H9 (cell line): ENCODE measurements at regions not wholly inside any gene's neighbourhood (a gene's known extent, or its start where the extent isn't known, plus 50 kb on each side); places are given as distances from the start of the nearest gene placed in this dataset.

ENCODE experiments used
- DNase-seq: peaks from one replicate; pipeline ENCODE4 v3.0.0-alpha.2; 2017
- H2AFZ ChIP-seq: one replicate; pipeline ENCODE4 v1.6.1; 2013; ENCODE audit warnings: mild to moderate bottlenecking, low read length, control low read depth, moderate library complexity
- H2AK5ac ChIP-seq: 2 replicates; pipeline ENCODE4 v1.6.1; 2013; ENCODE audit warnings: low read length, control low read depth, mixed read lengths; ENCODE audit not compliant: insufficient read length
- H2BK120ac ChIP-seq: one replicate; pipeline ENCODE4 v1.6.1; 2013; ENCODE audit warnings: low read depth, mild to moderate bottlenecking, low read length, control low read depth, inconsistent platforms; ENCODE audit not compliant: poor library complexity, severe bottlenecking
- H2BK12ac ChIP-seq: 2 replicates; pipeline ENCODE4 v1.6.1; 2013; ENCODE audit warnings: low read length, control low read depth, mixed read lengths, low read depth; ENCODE audit not compliant: insufficient read length
- H2BK15ac ChIP-seq: 2 replicates; pipeline ENCODE4 v1.6.1; 2013; ENCODE audit warnings: low read depth, low read length, control low read depth
- H2BK20ac ChIP-seq: one replicate; pipeline ENCODE4 v1.6.1; 2013; ENCODE audit warnings: low read depth, mild to moderate bottlenecking, low read length, control low read depth, inconsistent platforms; ENCODE audit not compliant: poor library complexity, severe bottlenecking
- H2BK5ac ChIP-seq: 2 replicates; pipeline ENCODE4 v1.6.1; 2013; ENCODE audit warnings: low read length, control low read depth, mixed read lengths; ENCODE audit not compliant: insufficient read length
- H3K14ac ChIP-seq: 2 replicates; pipeline ENCODE4 v1.6.1; 2013; ENCODE audit warnings: low read length, control low read depth; ENCODE audit not compliant: insufficient read depth
- H3K18ac ChIP-seq: 2 replicates; pipeline ENCODE4 v1.6.1; 2013; ENCODE audit warnings: low read depth, mild to moderate bottlenecking, mixed read lengths, low read length, control low read depth; ENCODE audit not compliant: insufficient read length
- H3K23ac ChIP-seq: 2 replicates; pipeline ENCODE4 v1.6.1; 2013; ENCODE audit warnings: low read length, control low read depth, mixed read lengths, low read depth; ENCODE audit not compliant: insufficient read length
- H3K23me2 ChIP-seq: 2 replicates; pipeline ENCODE4 v1.6.1; 2013; ENCODE audit warnings: low read depth, mild to moderate bottlenecking, mixed read lengths, low read length, control low read depth; ENCODE audit not compliant: insufficient read length, poor library complexity, severe bottlenecking
- H3K27ac ChIP-seq: 2 replicates; pipeline ENCODE4 v1.5.1; 2013; ENCODE audit warnings: low read length, control low read depth, mixed read lengths, low read depth; ENCODE audit not compliant: insufficient read length
- H3K27me3 ChIP-seq: 2 replicates; pipeline ENCODE4 v1.6.1; 2013; ENCODE audit warnings: low read length, control low read depth, inconsistent platforms; ENCODE audit not compliant: insufficient read depth
- H3K4ac ChIP-seq: 2 replicates; pipeline ENCODE4 v1.6.1; 2013; ENCODE audit warnings: low read depth, mild to moderate bottlenecking, control low read depth, inconsistent platforms, low read length, moderate library complexity
- H3K4me1 ChIP-seq: 2 replicates; pipeline ENCODE4 v1.6.1; 2013; ENCODE audit warnings: low read length, control low read depth, inconsistent platforms; ENCODE audit not compliant: insufficient read depth
- H3K4me2 ChIP-seq: 2 replicates; pipeline ENCODE4 v1.6.1; 2013; ENCODE audit warnings: low read length, control low read depth, mixed read lengths; ENCODE audit not compliant: insufficient read length, insufficient read depth
- H3K56ac ChIP-seq: 2 replicates; pipeline ENCODE4 v1.6.1; 2013; ENCODE audit warnings: low read depth, mild to moderate bottlenecking, mixed read lengths, low read length, control low read depth; ENCODE audit not compliant: insufficient read length
- H3K79me1 ChIP-seq: 2 replicates; pipeline ENCODE4 v1.6.1; 2013; ENCODE audit warnings: low read depth, mild to moderate bottlenecking, moderate library complexity, low read length, control low read depth, inconsistent platforms; ENCODE audit not compliant: insufficient read depth, poor library complexity, severe bottlenecking
- H3K79me2 ChIP-seq: 2 replicates; pipeline ENCODE4 v1.6.1; 2013; ENCODE audit warnings: low read length, control low read depth, inconsistent platforms; ENCODE audit not compliant: insufficient read depth
- H3K9ac ChIP-seq: 2 replicates; pipeline ENCODE4 v1.6.1; 2013; ENCODE audit warnings: low read length, control low read depth, mixed read lengths; ENCODE audit not compliant: insufficient read length; ENCODE audit errors: extremely low read depth
- H3K9me3 ChIP-seq: one replicate; pipeline ENCODE4 v1.6.1; 2013; ENCODE audit warnings: low read depth, low read length, inconsistent platforms; ENCODE audit not compliant: control insufficient read depth
- H3T11ph ChIP-seq: one replicate; pipeline ENCODE4 v1.6.1; 2013; ENCODE audit warnings: mild to moderate bottlenecking, low read length, control low read depth, inconsistent platforms
- H4K20me1 ChIP-seq: one replicate; pipeline ENCODE4 v1.6.1; 2013; ENCODE audit not compliant: control insufficient read depth, insufficient read length, insufficient read depth
- H4K5ac ChIP-seq: 2 replicates; pipeline ENCODE4 v1.6.1; 2013; ENCODE audit warnings: low read depth, mild to moderate bottlenecking, mixed read lengths, low read length, control low read depth; ENCODE audit not compliant: insufficient read length
- H4K8ac ChIP-seq: replicated peaks from 2 replicates; pipeline ENCODE4 v1.6.1; 2013; ENCODE audit warnings: low read length, control low read depth, mixed read lengths, low read depth; ENCODE audit not compliant: insufficient read length
- H4K91ac ChIP-seq: 2 replicates; pipeline ENCODE4 v1.6.1; 2013; ENCODE audit warnings: low read depth, mild to moderate bottlenecking, moderate library complexity, mixed read lengths, low read length, control low read depth; ENCODE audit not compliant: insufficient read length
- H3K27ac Mint-ChIP-seq, 3 experiments: 2 replicates in 2 of 3; 3 replicates in 1 of 3; pipeline ENCODE4 v1.8.0; 2020 to 2021; ENCODE audit warnings: mixed read lengths in 3 of 3, mild to moderate bottlenecking in 1 of 3, moderate library complexity in 1 of 3
- H3K27me3 Mint-ChIP-seq: 2 replicates; pipeline ENCODE4 v1.8.0; 2021; ENCODE audit warnings: low read depth, mild to moderate bottlenecking, moderate library complexity, mixed read lengths
- H3K36me3 Mint-ChIP-seq, 3 experiments: 2 replicates in 2 of 3; 3 replicates in 1 of 3; pipeline ENCODE4 v1.8.0; 2020 to 2021; ENCODE audit warnings: low read depth in 3 of 3, mixed read lengths in 3 of 3; ENCODE audit not compliant: insufficient read depth in 1 of 3
- H3K4me1 Mint-ChIP-seq, 2 experiments: 2 replicates each; pipeline ENCODE4 v1.8.0; 2020; ENCODE audit warnings: mixed read lengths in 2 of 2
- H3K4me3 Mint-ChIP-seq, 2 experiments: 2 replicates in 1 of 2; 3 replicates in 1 of 2; pipeline ENCODE4 v1.8.0; 2020 to 2021; ENCODE audit warnings: mild to moderate bottlenecking in 2 of 2, mixed read lengths in 2 of 2, moderate library complexity in 1 of 2
- H3K9me3 Mint-ChIP-seq, 2 experiments: 2 replicates in 1 of 2; 3 replicates in 1 of 2; pipeline ENCODE4 v1.8.0; 2020; ENCODE audit warnings: mild to moderate bottlenecking in 2 of 2, mixed read lengths in 2 of 2, moderate library complexity in 1 of 2
- CTCF ChIP-seq: fragments of 200-600 bp; sonication (generic); conservative IDR thresholded peaks from 3 replicates; pipeline ENCODE4 v1.8.0; 2021; ENCODE audit warnings: antibody characterized with exemption, mild to moderate bottlenecking
- WGBS: extraction: QIAGEN DNeasy Blood & Tissue Kit; methylation state at CpG from one replicate; pipeline ENCODE4 v1.1.7; 2013; ENCODE audit warnings: missing lambda C conversion rate, low lambda C conversion rate, mixed read lengths; ENCODE audit not compliant: insufficient read length; ENCODE audit errors: extremely low coverage; 5-methylcytosine and 5-hydroxymethylcytosine counted together

DNA sequence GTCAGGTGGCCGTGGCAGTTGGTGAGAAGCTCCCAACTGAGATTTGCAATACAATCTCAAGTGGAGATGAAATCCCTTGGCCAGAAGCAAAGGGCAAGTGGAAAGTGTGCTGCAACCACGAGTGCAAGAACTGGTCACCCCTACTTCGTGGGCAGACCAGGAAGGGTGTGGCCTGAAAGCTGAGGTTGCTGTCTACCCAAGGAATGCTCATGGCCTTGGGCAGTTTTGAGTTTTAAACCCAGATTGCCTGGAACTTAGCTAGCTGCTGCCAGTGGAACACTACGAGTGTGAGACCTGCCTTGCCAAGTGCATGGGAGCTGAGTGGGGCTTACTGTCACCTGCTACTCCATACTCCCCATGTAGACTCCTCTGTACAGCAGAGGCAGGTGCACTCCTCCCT lies 113.3 kb upstream of the FAT3 start:
- Histone ChIP-seq H2AK5ac (no peak overlapping the region), H3K18ac (no peak overlapping the region), H3K56ac (no peak overlapping the region), H3K4me2 (no peak overlapping the region), H3K9me3 (no peaks in the 10 kb centered on the region), H2AFZ (no peak overlapping the region), H3T11ph (no peak overlapping the region), H4K5ac (no peak overlapping the region), H4K91ac (no peak overlapping the region), H3K23me2 (no peaks in the 10 kb centered on the region), H2BK12ac (no peak overlapping the region), H4K20me1 (no peaks in the 10 kb centered on the region), H3K79me1 (no peaks in the 10 kb centered on the region), H3K23ac (no peak overlapping the region), H3K79me2 (no peaks in the 10 kb centered on the region), H3K4me1 (peaks cover 5% of the 10 kb centered on the region; the same call in 1 of the 2 replicates), H3K14ac (no peak overlapping the region), H4K8ac (no peak overlapping the region), H2BK20ac (no peak overlapping the region), H3K4ac (no peak overlapping the region), H3K27me3 (no peaks in the 10 kb centered on the region), H2BK120ac (no peak overlapping the region), H3K9ac (no peak overlapping the region), H2BK5ac (no peak overlapping the region), H3K27ac (no peak overlapping the region), H2BK15ac (no peak overlapping the region)
- WGBS = no CpG with 5 or more reads among the region's 4 CpGs
- Mint-ChIP-seq H3K4me1 (peaks cover 26 to 27% of the 10 kb centered on the region in 2 experiments), H3K4me3 (no peak overlapping the region), H3K9me3 (peaks cover 6 to 11% of the 10 kb centered on the region in 2 experiments), H3K36me3 (peaks cover 0 to 12% (median 4%) of the 10 kb centered on the region in 3 experiments; a peak in 4 of 7 replicates), H3K27ac (peak overlapping the region in 1 of 3 experiments; percentile 37; a peak in 1 of 7 replicates), H3K27me3 (no peaks in the 10 kb centered on the region)
- no peak for TF ChIP-seq CTCF
- no peak for DNase-seq
